DMS53 (cell line): ENCODE measurements at regions not wholly inside any gene's neighbourhood (a gene's known extent, or its start where the extent isn't known, plus 50 kb on each side); places are given as distances from the start of the nearest gene placed in this dataset.
"Not testable (repeated sequence)": the region's sequence is repeated elsewhere in the genome, so short reads cannot be mapped to it uniquely, and the experiment has no call there.

ENCODE experiments used
- DNase-seq: peaks from one replicate; lab custom pipeline; 2025; lab: John Stamatoyannopoulos, UW

- no peak for DNase-seq
These were observed 319.9 kb downstream of the CBLN4 start for GRCh38 chr20:55685425-55685824.

DNA sequence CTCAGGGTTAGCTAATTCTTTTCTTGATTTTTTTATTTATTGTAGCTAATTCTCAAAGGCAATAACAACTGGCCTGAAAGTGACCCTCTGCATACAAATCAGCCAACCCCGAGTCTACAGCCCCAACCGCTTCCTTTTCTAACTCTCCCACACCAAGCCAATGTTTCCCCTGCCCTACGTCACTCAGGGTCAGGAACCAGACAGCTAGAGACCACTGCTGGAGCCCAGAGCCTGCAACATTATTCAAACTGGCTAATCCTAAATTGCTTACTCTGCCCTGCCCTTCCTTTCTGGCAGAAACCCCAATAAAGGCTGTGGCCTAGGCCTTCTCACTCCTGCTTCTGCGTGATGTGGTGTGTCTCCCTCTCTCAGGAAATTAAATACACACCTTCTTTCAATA, 320.7 kb downstream of the CBLN4 start:
- DNase-seq: no peak

DNA sequence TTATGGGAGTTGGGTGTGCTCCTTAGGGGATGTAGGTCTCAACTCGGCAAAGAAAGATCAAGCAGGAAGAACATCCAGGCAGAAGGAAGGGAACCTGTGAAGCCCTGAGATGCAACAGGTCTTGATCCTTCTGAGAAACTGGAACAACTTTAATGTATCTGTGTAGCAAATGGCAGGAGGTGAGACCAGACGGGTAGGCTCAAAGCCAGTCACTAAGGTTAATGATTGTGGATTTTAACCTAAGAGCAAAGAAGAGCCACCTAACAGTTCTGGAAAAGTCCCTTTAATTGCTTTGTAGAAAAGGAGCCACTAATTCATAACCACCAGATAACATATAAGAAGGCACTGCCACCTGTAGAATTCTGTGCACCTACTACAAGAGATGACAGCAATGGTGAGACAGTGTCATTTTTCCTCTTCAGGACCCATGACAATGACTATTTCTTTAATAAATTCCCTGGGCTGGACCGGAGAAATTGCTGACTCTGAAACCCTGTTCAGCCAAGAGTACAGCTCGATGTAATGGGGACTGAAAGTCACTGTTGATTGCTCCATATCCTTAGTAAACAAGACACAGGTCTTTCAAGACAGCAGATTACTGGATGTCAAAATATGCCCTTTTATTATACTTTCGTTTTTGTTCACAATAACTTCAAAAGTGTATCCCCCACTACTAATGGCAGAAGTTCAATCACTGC, 326.2 kb downstream of the CBLN4 start:
- DNase-seq: no peak

DNA sequence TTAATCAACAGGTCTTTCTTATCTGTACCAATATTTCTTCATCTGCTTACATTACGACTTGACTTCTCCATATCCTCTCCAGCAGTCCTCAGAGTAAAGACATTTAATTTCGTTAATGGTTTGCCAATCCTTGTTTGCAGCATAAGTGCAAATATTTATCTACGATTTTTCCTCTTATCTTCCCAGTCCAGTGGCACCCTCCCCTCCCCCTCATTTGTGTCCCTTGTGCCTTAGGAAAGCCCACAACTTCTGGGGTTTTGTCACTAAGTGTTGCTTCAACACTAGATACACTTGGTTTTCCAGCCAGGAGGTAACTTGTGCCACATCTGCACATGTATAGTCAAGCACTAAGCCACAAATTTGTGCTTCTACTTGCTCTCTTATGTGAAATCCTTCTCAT, 327.2 kb downstream of the CBLN4 start:
- DNase-seq: no peak

DNA sequence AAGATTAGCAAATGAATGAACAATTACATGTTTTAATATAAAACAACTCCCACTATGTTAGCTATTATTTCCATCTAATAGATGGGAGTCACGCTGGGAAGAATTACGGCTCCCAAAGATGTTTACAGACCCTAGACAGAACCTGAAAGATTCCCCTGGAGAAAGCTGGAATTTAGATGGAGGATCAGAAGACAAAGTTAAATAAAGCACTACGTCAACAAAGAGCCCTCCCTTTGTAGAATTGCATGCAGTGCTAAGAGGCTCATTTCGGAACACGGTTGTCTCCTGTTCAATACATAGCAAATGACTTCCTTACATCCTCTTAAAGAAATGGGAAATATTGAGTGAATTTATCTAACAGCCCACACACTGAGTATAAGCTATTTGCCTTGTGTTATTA, 328.3 kb downstream of the CBLN4 start:
- no peak for DNase-seq

DNA sequence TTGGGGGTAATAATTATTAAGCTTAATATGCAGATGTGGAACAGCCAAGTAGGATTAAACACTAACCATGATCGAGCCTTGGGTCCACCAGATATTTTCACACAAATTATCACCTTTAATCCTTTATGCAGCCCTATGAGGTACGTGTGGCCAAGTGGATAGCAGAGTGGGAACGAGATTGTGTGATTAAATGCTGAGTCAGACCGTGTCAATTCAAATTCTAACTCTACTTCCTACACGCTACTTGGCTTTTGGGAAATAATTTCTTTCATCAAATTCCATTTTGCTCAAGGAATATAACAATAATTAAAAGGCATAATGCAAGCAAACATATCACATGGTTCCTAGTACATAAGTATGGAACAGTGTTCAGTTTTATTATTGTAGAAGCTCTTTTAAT, 329.2 kb downstream of the CBLN4 start:
- DNase-seq: no peak

- no peak for DNase-seq
These were observed 336.7 kb downstream of the CBLN4 start for GRCh38 chr20:55668631-55669030.

DNA sequence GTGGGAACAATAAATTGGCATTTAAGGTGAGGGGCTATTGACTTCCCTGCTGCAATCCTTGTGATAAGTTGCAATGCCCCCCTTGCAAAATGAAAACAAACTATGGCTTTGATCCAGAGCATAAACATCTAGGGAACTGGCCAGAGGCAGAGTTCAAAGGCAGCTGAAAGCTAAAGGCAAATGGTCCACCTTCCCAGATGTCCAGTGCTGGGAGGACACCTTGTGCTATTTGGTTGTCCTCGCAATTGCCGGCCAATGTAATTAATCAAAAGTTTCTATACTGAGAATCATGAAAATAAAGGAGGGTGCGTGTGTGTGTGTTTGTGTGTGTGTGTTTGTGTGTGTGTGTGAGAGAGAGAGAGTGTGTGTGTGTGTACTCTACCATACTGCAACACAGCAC, 337.4 kb downstream of the CBLN4 start:
- no peak for DNase-seq

DNA sequence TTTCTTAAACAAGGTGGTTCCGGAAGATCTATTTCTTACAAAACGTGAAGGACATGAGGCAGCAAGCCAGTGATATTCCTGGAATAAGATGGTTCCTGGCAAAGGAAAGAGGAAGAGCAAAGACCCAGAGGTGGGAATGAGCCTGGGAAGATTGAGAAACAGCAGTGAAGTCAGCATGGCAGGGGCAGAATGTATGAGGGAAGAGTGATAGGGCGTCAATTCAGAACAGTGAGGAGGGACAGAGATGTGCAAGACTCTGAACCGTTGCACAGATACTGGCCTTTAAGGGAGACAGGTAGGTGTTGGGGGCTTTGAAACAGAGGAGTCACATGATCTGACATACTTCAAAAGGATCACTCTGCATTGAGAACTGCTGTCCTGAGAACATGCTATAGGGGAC, 338.3 kb downstream of the CBLN4 start:
- DNase-seq: no peak

GRCh38 chr20:55656231-55656775, 349.0 kb downstream of the CBLN4 start:
- DNase-seq: no peak

DNA sequence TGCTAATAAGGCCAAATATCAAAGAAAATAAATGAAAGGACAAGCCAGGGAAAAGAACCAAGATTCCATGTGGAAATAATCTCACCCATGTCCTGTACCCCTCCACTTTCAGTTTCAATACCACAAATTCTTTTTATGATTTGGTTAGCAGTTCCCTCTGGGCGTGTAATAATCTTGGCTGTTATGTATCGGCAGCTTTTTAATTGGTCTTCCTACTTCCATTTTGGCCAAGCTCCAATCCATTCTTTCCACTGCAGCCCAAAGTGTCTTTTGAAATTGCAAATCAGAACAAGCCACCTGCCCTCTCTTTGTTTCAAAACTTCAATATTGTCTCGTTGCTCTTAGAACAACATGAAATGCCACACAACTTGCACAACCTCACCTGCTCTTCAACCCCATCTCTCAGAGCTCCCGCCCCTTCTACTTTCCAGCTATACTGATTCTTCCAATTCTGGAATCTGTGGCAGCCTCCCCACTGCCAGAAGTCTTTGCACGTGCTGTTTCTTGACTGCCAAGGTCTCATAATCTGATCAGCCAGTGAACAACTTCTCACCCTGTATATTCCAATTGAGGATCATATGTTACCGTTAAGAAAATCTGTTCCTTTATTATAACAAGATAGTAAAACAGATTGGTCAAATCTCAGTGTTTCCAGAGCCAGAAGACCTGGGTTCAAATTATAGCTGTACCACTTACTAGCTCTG, 354.5 kb downstream of the CBLN4 start:
- no peak for DNase-seq

- no peak for DNase-seq
These were observed 356.1 kb downstream of the CBLN4 start for GRCh38 chr20:55649254-55649653.

- DNase-seq: no peak
These were observed 358.5 kb downstream of the CBLN4 start for GRCh38 chr20:55646851-55647250.

DNA sequence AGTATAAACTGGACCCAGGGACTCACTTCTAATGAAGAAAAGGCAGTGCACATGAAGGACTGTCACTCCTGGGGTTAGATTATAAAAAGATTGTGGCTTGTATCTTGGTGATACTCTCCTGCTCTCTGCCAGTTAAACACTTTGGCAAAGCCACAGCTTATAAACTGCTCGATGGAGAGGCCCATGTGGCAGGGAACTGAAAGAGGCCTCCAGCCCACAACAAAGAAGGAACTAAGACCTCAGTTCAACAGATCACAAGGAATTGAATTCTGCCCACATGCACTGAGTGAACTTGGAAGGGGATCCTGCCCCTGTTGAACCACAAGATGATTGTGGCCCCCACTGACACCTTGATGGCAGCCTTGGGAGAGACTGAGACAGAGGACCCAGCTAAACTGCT, 363.8 kb downstream of the CBLN4 start:
- no peak for DNase-seq

DNA sequence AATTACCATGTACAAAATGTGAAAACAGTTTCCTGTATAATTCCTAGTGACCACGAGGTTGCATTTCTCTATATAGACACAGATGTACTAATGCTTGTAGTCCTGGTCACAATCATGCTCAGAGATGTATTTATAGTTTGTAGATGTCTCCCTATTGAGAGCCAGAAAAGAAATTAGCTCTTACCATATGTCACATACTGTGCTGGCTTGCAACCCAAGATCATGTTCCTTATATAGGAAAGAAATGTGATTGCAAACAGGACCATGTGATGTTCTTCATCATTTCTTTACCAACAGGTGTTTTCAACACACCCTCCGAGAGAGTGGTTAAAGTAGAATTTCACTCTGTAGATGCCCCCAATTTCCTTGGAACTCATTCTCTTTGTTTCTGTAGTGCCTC, 369.4 kb downstream of the CBLN4 start:
- no peak for DNase-seq

GRCh38 chr20:55632592-55632991, 372.7 kb downstream of the CBLN4 start:
- DNase-seq: no peak

DNA sequence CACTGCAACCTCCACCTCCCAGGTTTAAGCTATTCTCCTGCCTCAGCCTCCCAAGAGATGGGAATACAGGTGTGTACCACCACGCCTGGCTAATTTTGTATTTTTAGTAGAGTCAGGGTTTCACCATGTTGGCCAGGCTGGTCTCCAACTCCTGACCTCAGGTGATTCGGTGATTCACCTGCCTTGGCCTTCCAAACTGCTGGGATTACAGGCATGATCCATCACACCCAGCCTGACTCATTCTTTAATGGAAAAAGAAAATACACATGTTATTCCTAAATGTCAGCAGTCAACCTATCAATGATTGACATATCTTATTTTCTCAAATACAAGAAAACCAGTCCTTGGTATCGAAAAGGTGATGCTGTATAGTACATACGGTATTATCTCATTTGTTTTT, 376.2 kb downstream of the CBLN4 start:
- DNase-seq: not testable (repeated sequence)

GRCh38 chr20:55626716-55627115, 378.6 kb downstream of the CBLN4 start:
- DNase-seq: no peak

GRCh38 chr20:55616367-55616766, 389.0 kb downstream of the CBLN4 start:
- no peak for DNase-seq

- DNase-seq: no peak
These were observed 389.5 kb downstream of the CBLN4 start for GRCh38 chr20:55615818-55616217.

GRCh38 chr20:55614220-55614757, 391.0 kb downstream of the CBLN4 start:
- DNase-seq: no peak

DNA sequence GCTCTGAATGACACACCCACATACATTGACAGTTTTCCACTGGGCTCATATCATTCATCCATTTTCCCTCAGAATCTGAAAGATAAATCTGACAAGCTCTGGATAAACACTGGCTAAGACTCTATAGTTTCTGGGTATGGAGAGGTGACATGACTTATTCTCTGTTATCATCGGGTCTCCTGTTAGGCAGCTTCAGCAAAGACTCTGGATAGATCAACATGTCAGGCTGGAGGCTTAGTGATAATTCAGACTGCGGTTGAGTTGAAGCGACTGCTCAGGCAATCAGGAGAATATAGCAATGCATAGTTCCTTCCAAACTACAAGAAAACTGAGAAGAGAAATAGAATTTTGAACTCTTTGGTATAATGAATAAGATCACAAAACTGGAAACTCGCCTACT, 394.6 kb downstream of the CBLN4 start:
- DNase-seq: no peak

DNA sequence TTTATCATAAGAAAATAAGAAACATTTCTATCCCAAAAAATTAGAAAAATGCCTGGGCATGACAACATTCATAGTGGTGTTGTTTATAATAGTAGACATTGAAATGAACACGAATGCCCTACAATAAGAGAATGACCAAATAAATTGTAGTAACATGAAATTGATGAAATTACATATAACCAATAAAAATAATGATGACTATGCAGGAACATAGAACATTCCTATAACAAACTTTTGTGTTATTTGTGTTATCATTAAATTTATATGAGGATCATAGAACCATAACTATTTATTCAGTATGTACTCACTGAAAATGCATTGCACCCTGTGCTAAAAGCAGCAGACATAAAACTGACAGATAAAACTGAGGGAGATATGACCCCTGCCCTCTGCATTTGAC, 399.7 kb downstream of the CBLN4 start:
- DNase-seq: no peak
